ENCODE measurements at regions not wholly inside any gene's neighbourhood (a gene's known extent, or its start where the extent isn't known, plus 50 kb on each side); places are given as distances from the start of the nearest gene placed in this dataset.

GRCh38 chr16:86215233-86215978 is 294.9 kb upstream of the FOXF1 start:
- no peak for DNase-seq (ENCODE audit: low read depth)

GRCh38 chr16:86215979-86216585 is 294.2 kb upstream of the FOXF1 start:
- no peak for DNase-seq (ENCODE audit: low read depth)

GRCh38 chr16:86216591-86216990 is 293.7 kb upstream of the FOXF1 start:
- DNase-seq (ENCODE audit: low read depth), result no peak

GRCh38 chr16:86217001-86217890 is 293.1 kb upstream of the FOXF1 start:
- DNase-seq (ENCODE audit: low read depth), result no peak

- DNase-seq (ENCODE audit: low read depth), result no peak
These were observed 292.4 kb upstream of the FOXF1 start for GRCh38 chr16:86217891-86218270.

GRCh38 chr16:86218479-86219170 is 291.7 kb upstream of the FOXF1 start:
- DNase-seq (ENCODE audit: low read depth), result no peak

- DNase-seq (ENCODE audit: low read depth), result no peak
These were observed 290.5 kb upstream of the FOXF1 start for GRCh38 chr16:86219655-86220445.

GRCh38 chr16:86220561-86220960 is 289.8 kb upstream of the FOXF1 start:
- no peak for DNase-seq (ENCODE audit: low read depth)

GRCh38 chr16:86221085-86221484 is 289.2 kb upstream of the FOXF1 start:
- no peak for DNase-seq (ENCODE audit: low read depth)

- no peak for DNase-seq (ENCODE audit: low read depth)
These were observed 287.8 kb upstream of the FOXF1 start for GRCh38 chr16:86222547-86222946.

GRCh38 chr16:86222965-86223551 is 287.3 kb upstream of the FOXF1 start:
- no peak for DNase-seq (ENCODE audit: low read depth)

GRCh38 chr16:86224126-86224525 is 286.2 kb upstream of the FOXF1 start:
- DNase-seq (ENCODE audit: low read depth), result no peak

GRCh38 chr16:86224629-86225028 is 285.7 kb upstream of the FOXF1 start:
- no peak for DNase-seq (ENCODE audit: low read depth)

- DNase-seq (ENCODE audit: low read depth), result no peak
These were observed 284.4 kb upstream of the FOXF1 start for GRCh38 chr16:86225905-86226371.

GRCh38 chr16:86227041-86227440 is 283.3 kb upstream of the FOXF1 start:
- DNase-seq (ENCODE audit: low read depth), result no peak

- no peak for DNase-seq (ENCODE audit: low read depth)
These were observed 282.5 kb upstream of the FOXF1 start for GRCh38 chr16:86227801-86228200.

GRCh38 chr16:86228713-86229112 is 281.6 kb upstream of the FOXF1 start:
- DNase-seq (ENCODE audit: low read depth), result no peak

GRCh38 chr16:86229283-86229682 is 281.0 kb upstream of the FOXF1 start:
- DNase-seq (ENCODE audit: low read depth), result no peak

GRCh38 chr16:86229866-86230656 is 280.3 kb upstream of the FOXF1 start:
- no peak for DNase-seq (ENCODE audit: low read depth)

All from activated T-helper 1 cell treated with Interleukin-2 at 50 U/mL for 16 hours (primary cell).